OCI-LY7 (cell line): ENCODE measurements at regions not wholly inside any gene's neighbourhood (a gene's known extent, or its start where the extent isn't known, plus 50 kb on each side); places are given as distances from the start of the nearest gene placed in this dataset.

Experiments
- BruUV-seq: library from RNA; stranded (reverse); fragments of 400-500 nt; replicated peaks from 2 replicates; lab custom pipeline; 2021; lab: Mats Ljungman, UMichigan
- CTCF ChIA-PET: fragments of 300-600 bp; sonication (Branson Sonifier 250); formaldehyde crosslinking; loops from one replicate; lab custom pipeline; 2022; ENCODE audit warnings: antibody characterized with exemption; ENCODE audit not compliant: unreplicated experiment; lab: Charles Lee
- POLR2A ChIA-PET: fragments of 300-600 bp; sonication (Branson Sonifier 250); formaldehyde crosslinking; loops from one replicate; lab custom pipeline; 2022; ENCODE audit warnings: antibody characterized with exemption; lab: Charles Lee
- DNase-seq: peaks from one replicate; pipeline ENCODE4 v3.0.0-alpha.2; 2015; ENCODE audit warnings: low spot score
- H2AFZ ChIP-seq: fragments of 200-600 bp; sonication (generic), shearing (Covaris generic); 2 replicates; pipeline ENCODE4 v1.6.1; 2014; ENCODE audit warnings: mild to moderate bottlenecking, antibody characterized with exemption, low read length, moderate library complexity
- H3K27ac ChIP-seq: fragments of 200-600 bp; sonication (generic); 2 replicates; pipeline ENCODE4 v1.5.1; 2014; ENCODE audit warnings: mixed run types, low read depth, mild to moderate bottlenecking, moderate library complexity, low read length, inconsistent platforms; ENCODE audit not compliant: poor library complexity, severe bottlenecking
- H3K36me3 ChIP-seq: fragments of 200-600 bp; sonication (generic); 2 replicates; pipeline ENCODE4 v1.6.1; 2014; ENCODE audit warnings: mild to moderate bottlenecking, antibody characterized with exemption, low read length, moderate library complexity, mixed read lengths; ENCODE audit not compliant: insufficient read depth
- H3K4me1 ChIP-seq: fragments of 200-600 bp; sonication (generic); 2 replicates; pipeline ENCODE4 v1.5.1; 2014; ENCODE audit warnings: mild to moderate bottlenecking, low read length; ENCODE audit not compliant: insufficient read depth, poor library complexity, severe bottlenecking
- H3K4me2 ChIP-seq: fragments of 200-600 bp; sonication (generic); 2 replicates; pipeline ENCODE4 v1.6.1; 2014; ENCODE audit warnings: mild to moderate bottlenecking, low read length
- H3K4me3 ChIP-seq: fragments of 200-600 bp; sonication (generic); 2 replicates; pipeline ENCODE4 v1.5.1; 2014; ENCODE audit warnings: mild to moderate bottlenecking, low read depth, low read length; ENCODE audit not compliant: poor library complexity, severe bottlenecking
- H3K79me2 ChIP-seq: fragments of 200-600 bp; sonication (generic); 2 replicates; pipeline ENCODE4 v1.6.1; 2016; ENCODE audit warnings: low read depth, mild to moderate bottlenecking, low read length, moderate library complexity, mixed read lengths; ENCODE audit not compliant: insufficient read depth
- H3K9me2 ChIP-seq: fragments of 200-600 bp; sonication (generic); 2 replicates; pipeline ENCODE4 v1.6.1; 2016; ENCODE audit warnings: mild to moderate bottlenecking, low read length, mixed read lengths; ENCODE audit not compliant: insufficient read depth
- H3K9me3 ChIP-seq: fragments of 200-600 bp; sonication (generic); 2 replicates; pipeline ENCODE4 v1.6.1; 2014; ENCODE audit warnings: mild to moderate bottlenecking, mixed run types, low read length, mixed read lengths
- H4K20me1 ChIP-seq: fragments of 200-600 bp; sonication (generic); 2 replicates; pipeline ENCODE4 v1.6.1; 2014; ENCODE audit warnings: mild to moderate bottlenecking, antibody characterized with exemption, low read length, moderate library complexity, mixed read lengths; ENCODE audit not compliant: insufficient read depth
- CTCF ChIP-seq: fragments of 200-600 bp; sonication (generic); conservative IDR thresholded peaks from 2 replicates; pipeline ENCODE4 v1.5.1; 2014; ENCODE audit warnings: mild to moderate bottlenecking, antibody characterized with exemption, low read length, moderate library complexity, mixed read lengths
- EZH2phosphoT487 ChIP-seq: fragments of 200-600 bp; sonication (generic); IDR thresholded peaks from 2 replicates; pipeline ENCODE4 v1.6.1; 2018; ENCODE audit warnings: low read depth, borderline replicate concordance, mild to moderate bottlenecking, mixed run types, antibody characterized with exemption, low read length, moderate library complexity, mixed read lengths
- intact Hi-C: fragments of 100-400 bp; cut with micrococcal nuclease; formaldehyde crosslinking; loops from one replicate; pipeline ENCODE4 v1.10.0; 2022; ENCODE audit not compliant: unreplicated experiment

DNA sequence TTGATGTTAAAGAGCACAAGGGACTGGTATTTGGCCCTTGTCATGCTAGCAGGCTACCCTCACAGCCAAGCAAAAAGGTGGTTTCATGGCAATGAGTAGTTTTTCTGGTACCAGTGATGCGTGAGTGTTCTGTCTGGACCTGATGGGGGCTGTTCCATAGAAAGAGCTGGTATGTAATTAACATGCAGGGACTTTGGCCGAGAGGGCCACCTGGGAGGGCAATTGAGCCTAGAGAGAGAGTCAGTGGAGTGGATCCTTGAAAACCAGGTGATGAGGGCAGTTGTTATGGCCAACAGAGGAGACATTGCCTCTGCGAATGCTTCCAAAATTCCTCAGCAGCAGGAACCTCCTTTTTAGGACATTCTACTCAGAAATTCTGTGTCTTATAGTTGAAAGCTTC is 383.3 kb downstream of the PSAT1 start:
- Histone ChIP-seq H3K36me3 (no peaks in the 10 kb centered on the region), H4K20me1 (no peaks in the 10 kb centered on the region), H3K79me2 (no peaks in the 10 kb centered on the region), H3K4me3 (no peak overlapping the region), H2AFZ (no peak overlapping the region), H3K27ac (no peak overlapping the region), H3K4me1 (no peaks in the 10 kb centered on the region), H3K9me3 (no peaks in the 10 kb centered on the region), H3K9me2 (no peaks in the 10 kb centered on the region), H3K4me2 (no peak overlapping the region)
- BruUV-seq = no TSS peak
- TF ChIP-seq EZH2phosphoT487 (no peak), CTCF (no peak)
- ChIA-PET CTCF (no interaction called here), POLR2A (no interaction called here)
- no peak for DNase-seq
- intact Hi-C loops = no loop called here

GRCh38 chr9:78682216-78682615 is 385.3 kb downstream of the PSAT1 start:
- Histone ChIP-seq H4K20me1 (no peaks in the 10 kb centered on the region), H3K36me3 (no peaks in the 10 kb centered on the region), H3K4me3 (no peak overlapping the region), H3K4me1 (no peaks in the 10 kb centered on the region), H3K27ac (no peak overlapping the region), H3K9me3 (no peaks in the 10 kb centered on the region), H3K79me2 (no peaks in the 10 kb centered on the region), H3K4me2 (no peak overlapping the region), H3K9me2 (no peaks in the 10 kb centered on the region), H2AFZ (no peak overlapping the region)
- POLR2A ChIA-PET = interaction anchor here (0.9 kb wide), 1 partner anchor 13 kb away, joined by 3 read pairs; no protein-coding TSS in a partner anchor
- CTCF ChIA-PET = no interaction called here
- intact Hi-C loops = no loop called here
- TF ChIP-seq EZH2phosphoT487 = no peak
- TF ChIP-seq CTCF = no peak
- BruUV-seq = no TSS peak
- no peak for DNase-seq

DNA sequence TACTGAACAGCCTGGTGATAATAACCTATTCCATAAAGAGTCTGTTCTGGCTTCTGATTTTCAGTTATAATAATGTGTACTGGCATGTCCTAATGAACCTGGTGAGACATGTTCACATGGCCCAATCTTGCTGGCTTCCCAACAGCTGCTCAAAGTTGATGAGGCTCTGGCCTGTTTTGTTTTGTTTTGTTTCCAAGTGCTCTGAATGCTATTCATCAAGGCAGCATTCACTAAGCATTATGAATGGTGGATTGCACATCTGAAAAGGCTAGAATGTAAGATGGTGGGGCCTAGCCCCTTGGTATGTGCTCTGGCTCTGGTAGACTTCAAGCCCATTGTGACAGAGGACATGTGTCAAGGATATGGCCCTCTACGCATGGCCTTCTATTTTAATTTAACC is 388.5 kb downstream of the PSAT1 start:
- Histone ChIP-seq H3K9me2 (no peaks in the 10 kb centered on the region), H3K4me2 (no peak overlapping the region), H3K27ac (no peak overlapping the region), H3K79me2 (no peaks in the 10 kb centered on the region), H3K36me3 (no peaks in the 10 kb centered on the region), H3K4me1 (no peaks in the 10 kb centered on the region), H3K4me3 (no peak overlapping the region), H2AFZ (no peak overlapping the region), H4K20me1 (no peaks in the 10 kb centered on the region), H3K9me3 (no peaks in the 10 kb centered on the region)
- POLR2A ChIA-PET = no interaction called here
- intact Hi-C loops = no loop called here
- DNase-seq = no peak
- BruUV-seq = no TSS peak
- CTCF ChIA-PET = no interaction called here
- TF ChIP-seq EZH2phosphoT487 (no peak), CTCF (no peak)
